ENCODE measurements at regions not wholly inside any gene's neighbourhood (a gene's known extent, or its start where the extent isn't known, plus 50 kb on each side); places are given as distances from the start of the nearest gene placed in this dataset.

DNA sequence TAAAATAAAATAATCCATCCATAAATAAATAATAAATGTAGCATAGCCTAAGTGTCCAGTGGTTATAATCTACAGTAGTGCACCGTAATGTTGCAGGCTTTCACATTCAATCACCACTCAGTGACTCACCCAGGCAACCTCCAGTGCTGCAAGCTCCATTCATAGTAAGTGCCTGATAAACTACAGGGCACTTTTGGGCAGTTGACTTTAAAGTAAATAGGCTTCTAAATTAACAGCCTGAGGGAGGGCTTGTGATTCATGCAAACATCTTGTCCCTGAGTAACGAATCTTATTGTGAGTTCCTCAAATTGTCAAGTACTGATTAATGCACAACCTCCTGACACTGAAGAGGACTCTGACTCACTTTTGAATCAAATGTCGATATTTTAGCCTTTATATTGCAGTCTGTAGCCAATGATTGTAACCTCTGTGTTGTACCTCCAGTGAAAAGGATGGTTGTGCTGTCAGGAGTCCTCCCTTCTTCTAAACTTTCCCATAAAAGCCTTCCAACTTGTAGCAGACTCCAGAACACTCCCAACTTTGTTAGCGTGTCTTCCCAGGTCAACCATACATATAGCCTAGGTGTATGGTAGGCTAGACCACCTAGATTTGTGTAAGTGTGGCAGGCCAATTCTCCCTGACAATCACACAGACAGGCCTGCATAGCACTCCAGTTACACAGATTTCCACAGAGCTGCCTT is 55.0 kb upstream of the BICD1 start (continued):
- TF ChIP-seq, protein P1, sequence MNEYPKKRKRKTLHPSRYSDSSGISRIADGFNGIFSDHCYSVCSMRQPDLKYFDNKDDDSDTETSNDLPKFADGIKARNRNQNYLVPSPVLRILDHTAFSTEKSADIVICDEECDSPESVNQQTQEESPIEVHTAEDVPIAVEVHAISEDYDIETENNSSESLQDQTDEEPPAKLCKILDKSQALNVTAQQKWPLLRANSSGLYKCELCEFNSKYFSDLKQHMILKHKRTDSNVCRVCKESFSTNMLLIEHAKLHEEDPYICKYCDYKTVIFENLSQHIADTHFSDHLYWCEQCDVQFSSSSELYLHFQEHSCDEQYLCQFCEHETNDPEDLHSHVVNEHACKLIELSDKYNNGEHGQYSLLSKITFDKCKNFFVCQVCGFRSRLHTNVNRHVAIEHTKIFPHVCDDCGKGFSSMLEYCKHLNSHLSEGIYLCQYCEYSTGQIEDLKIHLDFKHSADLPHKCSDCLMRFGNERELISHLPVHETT (tag by site-specific recombination; IDR thresholded peaks at IDR 0.05), result no peak
- no peak for TF ChIP-seq GFI1B (tag by site-specific recombination; IDR thresholded peaks at IDR 0.05)
- no peak for TF ChIP-seq ZNF529 (tag by site-specific recombination; IDR thresholded peaks at IDR 0.05; ENCODE audit: insufficient replicate concordance)
- TF ChIP-seq ZNF510 (tag by site-specific recombination; IDR thresholded peaks at IDR 0.05; ENCODE audit: insufficient replicate concordance), result no peak
- TF ChIP-seq ZNF157 (tag by site-specific recombination; IDR thresholded peaks at IDR 0.05), result no peak
- TF ChIP-seq ZNF169 (tag by site-specific recombination; IDR thresholded peaks at IDR 0.05), result no peak
- no peak for TF ChIP-seq RBAK (tag by site-specific recombination; IDR thresholded peaks at IDR 0.05)
- 0 out of 2 replicates have a peak, but pooled peaks have one; percentile 27 for TF ChIP-seq WT1 (tag by site-specific recombination; IDR thresholded peaks at IDR 0.05)
- no peak for TF ChIP-seq GLI2 (tag by site-specific recombination; IDR thresholded peaks at IDR 0.05; ENCODE audit: borderline replicate concordance, low read depth)
- no peak for TF ChIP-seq ZNF324 (tag by site-specific recombination; IDR thresholded peaks at IDR 0.05)
- no peak for TF ChIP-seq ZNF544 (tag by site-specific recombination; IDR thresholded peaks at IDR 0.05)
- no peak for TF ChIP-seq ZNF302 (tag by site-specific recombination; IDR thresholded peaks at IDR 0.05; ENCODE audit: low read depth)
- TF ChIP-seq, protein P2, sequence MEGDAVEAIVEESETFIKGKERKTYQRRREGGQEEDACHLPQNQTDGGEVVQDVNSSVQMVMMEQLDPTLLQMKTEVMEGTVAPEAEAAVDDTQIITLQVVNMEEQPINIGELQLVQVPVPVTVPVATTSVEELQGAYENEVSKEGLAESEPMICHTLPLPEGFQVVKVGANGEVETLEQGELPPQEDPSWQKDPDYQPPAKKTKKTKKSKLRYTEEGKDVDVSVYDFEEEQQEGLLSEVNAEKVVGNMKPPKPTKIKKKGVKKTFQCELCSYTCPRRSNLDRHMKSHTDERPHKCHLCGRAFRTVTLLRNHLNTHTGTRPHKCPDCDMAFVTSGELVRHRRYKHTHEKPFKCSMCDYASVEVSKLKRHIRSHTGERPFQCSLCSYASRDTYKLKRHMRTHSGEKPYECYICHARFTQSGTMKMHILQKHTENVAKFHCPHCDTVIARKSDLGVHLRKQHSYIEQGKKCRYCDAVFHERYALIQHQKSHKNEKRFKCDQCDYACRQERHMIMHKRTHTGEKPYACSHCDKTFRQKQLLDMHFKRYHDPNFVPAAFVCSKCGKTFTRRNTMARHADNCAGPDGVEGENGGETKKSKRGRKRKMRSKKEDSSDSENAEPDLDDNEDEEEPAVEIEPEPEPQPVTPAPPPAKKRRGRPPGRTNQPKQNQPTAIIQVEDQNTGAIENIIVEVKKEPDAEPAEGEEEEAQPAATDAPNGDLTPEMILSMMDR (tag by site-specific recombination; IDR thresholded peaks at IDR 0.05), result no peak
- TF ChIP-seq ZNF792 (tag by site-specific recombination; IDR thresholded peaks at IDR 0.05), result no peak
- no peak for TF ChIP-seq KLF9 (tag by site-specific recombination; IDR thresholded peaks at IDR 0.05; ENCODE audit: low read depth)
- TF ChIP-seq, protein P3, sequence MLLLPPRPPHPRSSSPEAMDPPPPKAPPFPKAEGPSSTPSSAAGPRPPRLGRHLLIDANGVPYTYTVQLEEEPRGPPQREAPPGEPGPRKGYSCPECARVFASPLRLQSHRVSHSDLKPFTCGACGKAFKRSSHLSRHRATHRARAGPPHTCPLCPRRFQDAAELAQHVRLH (tag by site-specific recombination; IDR thresholded peaks at IDR 0.05), result no peak
- TF ChIP-seq, protein P4, sequence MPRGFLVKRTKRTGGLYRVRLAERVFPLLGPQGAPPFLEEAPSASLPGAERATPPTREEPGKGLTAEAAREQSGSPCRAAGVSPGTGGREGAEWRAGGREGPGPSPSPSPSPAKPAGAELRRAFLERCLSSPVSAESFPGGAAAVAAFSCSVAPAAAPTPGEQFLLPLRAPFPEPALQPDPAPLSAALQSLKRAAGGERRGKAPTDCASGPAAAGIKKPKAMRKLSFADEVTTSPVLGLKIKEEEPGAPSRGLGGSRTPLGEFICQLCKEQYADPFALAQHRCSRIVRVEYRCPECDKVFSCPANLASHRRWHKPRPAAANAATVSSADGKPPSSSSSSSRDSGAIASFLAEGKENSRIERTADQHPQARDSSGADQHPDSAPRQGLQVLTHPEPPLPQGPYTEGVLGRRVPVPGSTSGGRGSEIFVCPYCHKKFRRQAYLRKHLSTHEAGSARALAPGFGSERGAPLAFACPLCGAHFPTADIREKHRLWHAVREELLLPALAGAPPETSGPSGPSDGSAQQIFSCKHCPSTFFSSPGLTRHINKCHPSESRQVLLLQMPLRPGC (tag by site-specific recombination; IDR thresholded peaks at IDR 0.05), result peak; percentile 71; the same call in 1 of the 2 replicates
- no peak for TF ChIP-seq ZNF292 (tag by site-specific recombination; IDR thresholded peaks at IDR 0.05; ENCODE audit: borderline replicate concordance, low read depth)
- TF ChIP-seq ZNF701 (tag by site-specific recombination; IDR thresholded peaks at IDR 0.05), result no peak
- TF ChIP-seq ZNF623 (tag by site-specific recombination; IDR thresholded peaks at IDR 0.05), result no peak
- no peak for TF ChIP-seq ZNF837 (tag by site-specific recombination; IDR thresholded peaks at IDR 0.05)
- TF ChIP-seq ZFP41 (tag by site-specific recombination; IDR thresholded peaks at IDR 0.05; ENCODE audit: borderline replicate concordance), result no peak
- TF ChIP-seq SETDB1 (IDR thresholded peaks at IDR 0.05; ENCODE audit: insufficient read length, low read length), result peak; percentile 51
- TF ChIP-seq, protein P5, sequence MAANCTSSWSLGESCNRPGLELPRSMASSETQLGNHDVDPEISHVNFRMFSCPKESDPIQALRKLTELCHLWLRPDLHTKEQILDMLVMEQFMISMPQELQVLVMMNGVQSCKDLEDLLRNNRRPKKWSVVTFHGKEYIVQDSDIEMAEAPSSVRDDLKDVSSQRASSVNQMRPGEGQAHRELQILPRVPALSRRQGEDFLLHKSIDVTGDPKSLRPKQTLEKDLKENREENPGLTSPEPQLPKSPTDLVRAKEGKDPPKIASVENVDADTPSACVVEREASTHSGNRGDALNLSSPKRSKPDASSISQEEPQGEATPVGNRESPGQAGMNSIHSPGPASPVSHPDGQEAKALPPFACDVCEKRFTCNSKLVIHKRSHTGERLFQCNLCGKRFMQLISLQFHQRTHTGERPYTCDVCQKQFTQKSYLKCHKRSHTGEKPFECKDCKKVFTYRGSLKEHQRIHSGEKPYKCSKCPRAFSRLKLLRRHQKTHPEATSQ (tag by site-specific recombination; IDR thresholded peaks at IDR 0.05), result no peak
- no peak for TF ChIP-seq ZNF416 (tag by site-specific recombination; IDR thresholded peaks at IDR 0.05)
- no peak for TF ChIP-seq BCL11B (tag by site-specific recombination; IDR thresholded peaks at IDR 0.05; ENCODE audit: low read depth)
- TF ChIP-seq ZNF341 (tag by site-specific recombination; IDR thresholded peaks at IDR 0.05; ENCODE audit: low read depth), result no peak
- TF ChIP-seq ZBTB21 (tag by site-specific recombination; IDR thresholded peaks at IDR 0.05), result no peak
- no peak for TF ChIP-seq ZNF404 (tag by site-specific recombination; IDR thresholded peaks at IDR 0.05)
- no peak for TF ChIP-seq ZNF174 (tag by site-specific recombination; IDR thresholded peaks at IDR 0.05)
- TF ChIP-seq KLF8 (tag by site-specific recombination; IDR thresholded peaks at IDR 0.05), result no peak
- no peak for TF ChIP-seq ZIC2 (tag by site-specific recombination; IDR thresholded peaks at IDR 0.05)
- TF ChIP-seq ZNF155 (tag by site-specific recombination; IDR thresholded peaks at IDR 0.05), result no peak
- TF ChIP-seq ZNF654 (tag by site-specific recombination; IDR thresholded peaks at IDR 0.05; ENCODE audit: low read depth), result no peak

All from HEK293 (cell line).